Heart left ventricle (tissue), 13 donors: ENCODE measurements at regions not wholly inside any gene's neighbourhood (a gene's known extent, or its start where the extent isn't known, plus 50 kb on each side); places are given as distances from the start of the nearest gene placed in this dataset.

Experiments used
- CTCF ChIP-seq, 12 donors: fragments of 200-600 bp; sonication (generic) in 4 of 12; IDR thresholded peaks; one replicate each; pipeline versions ENCODE4 v1.5.0 to v1.8.0; 2018 to 2022; ENCODE audit warnings: antibody characterized with exemption in 12 of 12, mild to moderate bottlenecking in 5 of 12
- POLR2A ChIP-seq, 2 donors: fragments of 450-650 bp; IDR thresholded peaks; one replicate each; pipeline ENCODE4 v1.6.1; 2017; ENCODE audit warnings: antibody characterized with exemption in 2 of 2, mild to moderate bottlenecking in 2 of 2, moderate library complexity in 2 of 2
- donor health status: ischemic (EF 13 %, LVEDD 7.1; RV severe dilation, severe dysfunction).
- donor health status: DM: no; HTN: yes; CAD: no.
- donor health status: DM: no; HTN: no; CAD: no.
- donor health status: ischemic (EF 25% LVEDD 6.9; RV normal size, moderate dysfunction).
- donor health status: ischemic (EF 25% LVEDD 5.7; RV mildly dilated, moderate dysfunction).
- donor health status: ischemic (EF 35%, LVEDD 5.7; RV mildly dilated, moderate dysfunction).
- donor health status: nonischemic (EF 11% LVEDD 7.7; RV severe dilation, severe dysfunction).
- donor health status: DM: yes; HTN: yes; CAD: no.
- donor health status: PGD.
- donor health status: ischemic (EF 29% LVEDD 5.4; RV normal size, mild dysfunction).
- donor health status: nonischemic (EF 23%, LVEDD 6.1; RV moderate dilation, normal function).

GRCh38 chr10:120765226-120765803 lies 85.8 kb upstream of the WDR11 start:
- no peak for TF ChIP-seq CTCF (IDR thresholded peaks at IDR 0.05)
- no peak for TF ChIP-seq POLR2A (IDR thresholded peaks at IDR 0.05)
